BE2C (cell line): ENCODE measurements at regions not wholly inside any gene's neighbourhood (a gene's known extent, or its start where the extent isn't known, plus 50 kb on each side); places are given as distances from the start of the nearest gene placed in this dataset.

Experiments
- DNase-seq: peaks from one replicate; pipeline ENCODE4 v3.0.0-alpha.2; 2020
- H3K27me3 ChIP-seq: fragments of 250-450 bp; sonication (Bioruptor Pico); 2 replicates; pipeline ENCODE4 v1.5.1; 2020; ENCODE audit warnings: mild to moderate bottlenecking
- H3K36me3 ChIP-seq: fragments of 250-450 bp; sonication (Bioruptor Pico); 2 replicates; pipeline ENCODE4 v1.5.1; 2020; ENCODE audit warnings: mild to moderate bottlenecking
- H3K4me1 ChIP-seq: fragments of 250-450 bp; sonication (Bioruptor Pico); 2 replicates; pipeline ENCODE4 v1.5.1; 2020
- H3K4me3 ChIP-seq: 2 replicates; pipeline ENCODE4 v1.5.1; 2011; ENCODE audit warnings: low read depth, low read length
- H3K9me3 ChIP-seq: fragments of 250-450 bp; sonication (Bioruptor Pico); 2 replicates; pipeline ENCODE4 v1.5.1; 2020
- TF ChIP-seq, protein P1 (sequence below): IDR thresholded peaks from 2 replicates; pipeline ENCODE4 v1.5.1; 2012; ENCODE audit warnings: mild to moderate bottlenecking, low read depth, low read length

DNA sequence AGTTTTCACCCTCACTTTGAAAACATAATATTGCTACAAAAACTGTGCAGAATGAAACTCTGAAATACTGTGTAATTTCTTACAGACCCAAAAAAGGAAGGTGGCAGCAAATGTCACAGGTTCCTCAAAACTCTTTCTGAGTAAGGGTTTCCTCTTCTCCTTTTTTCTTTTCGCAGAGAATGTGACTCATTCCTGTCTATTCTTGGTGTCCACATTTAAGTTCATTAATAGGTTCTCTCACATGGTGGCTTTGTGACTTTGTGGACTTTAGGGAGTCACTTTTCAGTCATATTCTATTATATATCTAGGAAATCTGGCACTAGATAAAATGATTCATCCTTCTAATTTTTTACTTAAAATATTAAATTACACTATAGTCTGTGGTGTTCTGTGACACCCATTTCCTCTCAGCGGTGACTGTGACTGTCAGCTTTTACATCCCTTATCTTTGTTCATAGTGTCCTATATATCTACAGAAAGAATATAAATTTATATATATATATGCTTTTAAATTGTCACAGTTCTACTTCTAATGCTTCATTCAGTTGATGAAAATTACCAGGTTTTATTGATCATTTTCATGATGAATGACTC lies 126.8 kb upstream of the HCRTR2 start:
- no peak overlapping the region for H3K4me3 ChIP-seq
- TF ChIP-seq, protein P1, sequence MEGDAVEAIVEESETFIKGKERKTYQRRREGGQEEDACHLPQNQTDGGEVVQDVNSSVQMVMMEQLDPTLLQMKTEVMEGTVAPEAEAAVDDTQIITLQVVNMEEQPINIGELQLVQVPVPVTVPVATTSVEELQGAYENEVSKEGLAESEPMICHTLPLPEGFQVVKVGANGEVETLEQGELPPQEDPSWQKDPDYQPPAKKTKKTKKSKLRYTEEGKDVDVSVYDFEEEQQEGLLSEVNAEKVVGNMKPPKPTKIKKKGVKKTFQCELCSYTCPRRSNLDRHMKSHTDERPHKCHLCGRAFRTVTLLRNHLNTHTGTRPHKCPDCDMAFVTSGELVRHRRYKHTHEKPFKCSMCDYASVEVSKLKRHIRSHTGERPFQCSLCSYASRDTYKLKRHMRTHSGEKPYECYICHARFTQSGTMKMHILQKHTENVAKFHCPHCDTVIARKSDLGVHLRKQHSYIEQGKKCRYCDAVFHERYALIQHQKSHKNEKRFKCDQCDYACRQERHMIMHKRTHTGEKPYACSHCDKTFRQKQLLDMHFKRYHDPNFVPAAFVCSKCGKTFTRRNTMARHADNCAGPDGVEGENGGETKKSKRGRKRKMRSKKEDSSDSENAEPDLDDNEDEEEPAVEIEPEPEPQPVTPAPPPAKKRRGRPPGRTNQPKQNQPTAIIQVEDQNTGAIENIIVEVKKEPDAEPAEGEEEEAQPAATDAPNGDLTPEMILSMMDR = no peak
- no peak for DNase-seq

DNA sequence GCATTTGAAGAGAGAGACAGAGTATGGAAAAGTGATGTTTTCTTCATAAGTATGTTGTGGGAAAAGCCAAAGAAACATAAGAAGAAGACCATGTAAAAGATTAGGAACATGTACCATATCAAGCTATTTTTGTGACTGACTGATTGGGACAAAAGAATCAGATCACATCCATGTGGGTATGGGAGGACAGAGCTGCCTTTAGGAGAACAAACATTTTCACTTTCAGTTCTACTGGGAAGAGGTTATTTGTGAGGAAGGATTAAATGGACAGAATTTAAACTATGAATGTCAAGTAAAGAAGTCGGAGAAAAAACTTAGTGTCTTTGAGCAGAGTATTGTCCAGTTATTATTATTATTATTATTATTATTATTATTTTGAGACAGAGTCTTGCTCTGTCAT lies 124.4 kb upstream of the HCRTR2 start:
- H3K9me3 ChIP-seq = no peaks in the 10 kb centered on the region
- H3K36me3 ChIP-seq = no peaks in the 10 kb centered on the region
- no peak overlapping the region for H3K4me3 ChIP-seq
- H3K4me1 ChIP-seq = no peaks in the 10 kb centered on the region
- DNase-seq = no peak
- H3K27me3 ChIP-seq = no peaks in the 10 kb centered on the region
- TF ChIP-seq, protein P1 = no peak

More for the DNA sequence above, 126.8 kb upstream of the HCRTR2 start:
- Histone ChIP-seq H3K4me1 (no peaks in the 10 kb centered on the region), H3K9me3 (no peaks in the 10 kb centered on the region), H3K36me3 (no peaks in the 10 kb centered on the region), H3K27me3 (no peaks in the 10 kb centered on the region)

DNA sequence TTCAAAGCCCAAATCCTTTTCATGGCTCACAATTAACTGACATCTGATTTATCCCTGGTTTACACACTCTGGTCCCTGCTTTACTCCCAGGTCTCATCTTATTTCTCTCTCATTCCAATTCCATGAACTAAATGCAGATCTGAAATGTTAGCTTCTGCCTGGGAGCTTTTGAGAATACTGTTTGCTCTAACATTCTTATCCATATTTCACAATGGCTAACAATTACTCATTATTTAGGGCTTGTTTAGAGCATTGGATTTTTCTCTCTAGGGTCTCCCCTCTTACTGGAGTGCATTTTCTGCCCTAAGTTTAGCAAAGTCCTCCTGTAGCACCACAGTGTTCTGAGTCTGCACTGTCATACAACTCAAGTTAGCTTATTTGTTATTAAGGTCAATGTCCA lies 121.5 kb upstream of the HCRTR2 start:
- Histone ChIP-seq H3K27me3 (no peaks in the 10 kb centered on the region), H3K36me3 (no peaks in the 10 kb centered on the region), H3K4me1 (no peaks in the 10 kb centered on the region), H3K4me3 (no peak overlapping the region), H3K9me3 (no peaks in the 10 kb centered on the region)
- TF ChIP-seq, protein P1 = no peak
- DNase-seq = no peak

DNA sequence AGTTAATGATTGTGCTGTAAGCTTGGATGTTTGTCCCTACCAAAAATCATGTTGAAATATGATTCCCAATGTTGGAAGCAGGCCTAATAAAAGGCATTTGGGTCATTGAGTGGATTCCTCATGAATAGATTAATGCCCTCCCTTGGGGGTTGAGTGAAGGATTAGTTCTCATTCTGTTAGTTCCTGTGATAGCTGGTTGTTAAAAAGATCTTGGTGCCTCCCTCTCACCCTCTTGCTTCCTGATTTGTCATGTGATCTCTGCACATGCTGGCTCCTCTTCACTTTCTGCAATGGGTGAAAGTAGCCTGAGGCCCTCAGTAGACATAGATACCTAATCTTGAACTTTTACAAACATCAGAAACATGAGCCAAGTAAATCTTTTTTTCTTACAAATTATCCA lies 115.6 kb upstream of the HCRTR2 start:
- TF ChIP-seq, protein P1 = no peak
- Histone ChIP-seq H3K9me3 (peaks cover 3% of the 10 kb centered on the region; the same call in 1 of the 2 replicates), H3K4me3 (no peak overlapping the region), H3K4me1 (no peaks in the 10 kb centered on the region), H3K27me3 (no peaks in the 10 kb centered on the region), H3K36me3 (no peaks in the 10 kb centered on the region)
- DNase-seq = no peak

DNA sequence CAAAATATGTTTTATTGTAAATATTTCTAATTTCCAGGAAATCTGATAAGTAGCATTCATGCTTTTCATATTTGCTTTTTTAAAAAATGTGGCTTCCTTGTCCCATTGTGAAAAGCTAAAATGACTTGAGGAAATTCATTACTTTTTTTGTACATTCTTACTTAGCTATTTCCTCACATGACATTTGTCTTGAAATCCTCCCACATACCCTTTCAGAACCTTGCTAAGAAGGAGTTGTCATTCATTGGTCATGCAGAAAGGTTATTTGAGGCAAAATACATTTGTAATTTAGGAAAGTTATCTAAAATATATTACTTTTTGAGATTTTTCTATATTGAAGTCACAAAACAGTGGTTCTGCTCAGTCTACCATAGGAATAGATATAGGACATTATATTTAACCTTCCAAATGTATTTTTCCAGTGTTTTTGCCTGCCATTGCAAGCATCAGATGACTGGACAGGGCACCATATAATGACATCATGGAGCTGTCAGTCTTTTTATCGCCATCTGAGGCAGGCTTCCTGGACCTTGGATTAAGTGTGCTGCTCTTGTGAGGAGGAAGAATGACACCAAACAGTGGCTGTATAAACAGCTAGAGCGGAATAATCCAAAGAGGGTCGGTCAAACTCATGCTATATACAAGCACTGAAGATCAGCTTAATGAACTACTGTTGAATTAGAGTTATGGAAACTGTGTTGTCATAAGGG lies 109.4 kb upstream of the HCRTR2 start:
- TF ChIP-seq, protein P1 = no peak
- DNase-seq = no peak
- Histone ChIP-seq H3K36me3 (no peaks in the 10 kb centered on the region), H3K4me1 (no peaks in the 10 kb centered on the region), H3K4me3 (no peak overlapping the region), H3K9me3 (peaks cover 3% of the 10 kb centered on the region; the same call in 1 of the 2 replicates), H3K27me3 (no peaks in the 10 kb centered on the region)

DNA sequence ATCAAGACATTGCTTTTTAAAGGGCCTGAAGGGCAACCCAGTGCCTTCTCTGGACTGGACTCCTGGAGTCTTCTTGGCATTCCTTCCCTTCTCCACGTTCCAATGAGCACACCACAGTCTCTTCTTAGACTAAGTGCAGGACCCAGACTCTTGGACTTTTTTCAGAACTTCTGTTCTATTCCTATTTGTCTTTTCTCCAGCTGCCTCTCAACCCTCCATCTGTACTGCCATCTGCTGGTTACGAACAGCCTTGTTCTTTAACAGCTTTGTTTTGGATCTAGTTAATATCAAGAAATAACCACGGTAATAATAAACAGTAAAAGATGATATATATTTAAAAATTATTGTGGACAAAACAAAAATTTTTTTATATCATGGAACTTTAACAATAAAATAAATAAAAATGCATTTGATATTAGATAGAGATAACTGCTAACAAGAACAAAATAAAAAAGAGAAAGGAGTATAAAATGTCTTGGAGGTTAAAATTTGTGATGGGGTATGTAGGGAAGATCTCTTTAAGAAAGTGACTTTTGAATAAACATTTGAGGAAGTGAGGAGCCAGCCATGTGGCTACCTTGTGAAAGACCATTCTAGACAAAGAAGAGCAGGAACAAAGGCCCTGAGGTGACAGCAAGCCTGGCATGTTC lies 105.1 kb upstream of the HCRTR2 start:
- DNase-seq = peak; percentile 17
- no peaks in the 10 kb centered on the region for H3K36me3 ChIP-seq

More for the DNA sequence above, 105.1 kb upstream of the HCRTR2 start:
- H3K4me3 ChIP-seq = no peak overlapping the region
- no peaks in the 10 kb centered on the region for H3K4me1 ChIP-seq
- H3K27me3 ChIP-seq = no peaks in the 10 kb centered on the region
- no peaks in the 10 kb centered on the region for H3K9me3 ChIP-seq
- TF ChIP-seq, protein P1 = peak; percentile 54
